ENCODE measurements at regions not wholly inside any gene's neighbourhood (a gene's known extent, or its start where the extent isn't known, plus 50 kb on each side); places are given as distances from the start of the nearest gene placed in this dataset.

DNA sequence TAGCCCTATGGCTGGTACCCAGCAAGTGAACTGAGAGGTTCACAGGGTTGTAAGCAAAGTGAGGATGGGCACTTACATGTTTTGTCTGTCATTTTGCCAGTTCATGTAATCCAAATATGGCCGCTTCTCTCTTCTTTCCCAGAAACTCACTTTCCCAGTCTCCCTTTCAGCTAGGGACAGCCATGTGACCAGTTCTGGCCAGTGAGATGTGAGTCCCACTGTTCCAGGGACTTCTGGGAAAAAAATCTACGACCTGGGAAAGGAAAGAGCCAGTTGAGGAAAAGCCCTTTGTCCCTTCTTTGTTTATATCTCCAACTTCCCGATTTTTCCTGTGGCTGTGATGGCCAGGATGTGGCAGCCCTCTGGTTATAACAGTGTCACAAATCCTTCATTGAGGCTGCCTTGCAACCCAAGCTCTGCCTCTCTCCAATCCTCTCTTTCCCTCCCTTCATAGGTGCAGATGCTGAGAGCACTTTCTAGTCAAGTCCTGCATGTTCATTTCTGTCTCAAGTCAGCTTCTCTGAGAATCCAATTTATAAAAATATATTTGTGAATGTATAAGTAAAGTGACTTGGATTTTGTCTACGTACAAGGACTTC is 148.6 kb upstream of the ZFP64 start:
- DNase-seq (ENCODE audit: extremely low read depth, low read depth): no peak
- H3K4me3 ChIP-seq (replicated peaks; ENCODE audit: low read depth, low read length): no peak overlapping the region
- TF ChIP-seq, protein P1, sequence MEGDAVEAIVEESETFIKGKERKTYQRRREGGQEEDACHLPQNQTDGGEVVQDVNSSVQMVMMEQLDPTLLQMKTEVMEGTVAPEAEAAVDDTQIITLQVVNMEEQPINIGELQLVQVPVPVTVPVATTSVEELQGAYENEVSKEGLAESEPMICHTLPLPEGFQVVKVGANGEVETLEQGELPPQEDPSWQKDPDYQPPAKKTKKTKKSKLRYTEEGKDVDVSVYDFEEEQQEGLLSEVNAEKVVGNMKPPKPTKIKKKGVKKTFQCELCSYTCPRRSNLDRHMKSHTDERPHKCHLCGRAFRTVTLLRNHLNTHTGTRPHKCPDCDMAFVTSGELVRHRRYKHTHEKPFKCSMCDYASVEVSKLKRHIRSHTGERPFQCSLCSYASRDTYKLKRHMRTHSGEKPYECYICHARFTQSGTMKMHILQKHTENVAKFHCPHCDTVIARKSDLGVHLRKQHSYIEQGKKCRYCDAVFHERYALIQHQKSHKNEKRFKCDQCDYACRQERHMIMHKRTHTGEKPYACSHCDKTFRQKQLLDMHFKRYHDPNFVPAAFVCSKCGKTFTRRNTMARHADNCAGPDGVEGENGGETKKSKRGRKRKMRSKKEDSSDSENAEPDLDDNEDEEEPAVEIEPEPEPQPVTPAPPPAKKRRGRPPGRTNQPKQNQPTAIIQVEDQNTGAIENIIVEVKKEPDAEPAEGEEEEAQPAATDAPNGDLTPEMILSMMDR (IDR thresholded peaks at IDR 0.05; ENCODE audit: low read depth, low read length, missing control alignments): no peak

DNA sequence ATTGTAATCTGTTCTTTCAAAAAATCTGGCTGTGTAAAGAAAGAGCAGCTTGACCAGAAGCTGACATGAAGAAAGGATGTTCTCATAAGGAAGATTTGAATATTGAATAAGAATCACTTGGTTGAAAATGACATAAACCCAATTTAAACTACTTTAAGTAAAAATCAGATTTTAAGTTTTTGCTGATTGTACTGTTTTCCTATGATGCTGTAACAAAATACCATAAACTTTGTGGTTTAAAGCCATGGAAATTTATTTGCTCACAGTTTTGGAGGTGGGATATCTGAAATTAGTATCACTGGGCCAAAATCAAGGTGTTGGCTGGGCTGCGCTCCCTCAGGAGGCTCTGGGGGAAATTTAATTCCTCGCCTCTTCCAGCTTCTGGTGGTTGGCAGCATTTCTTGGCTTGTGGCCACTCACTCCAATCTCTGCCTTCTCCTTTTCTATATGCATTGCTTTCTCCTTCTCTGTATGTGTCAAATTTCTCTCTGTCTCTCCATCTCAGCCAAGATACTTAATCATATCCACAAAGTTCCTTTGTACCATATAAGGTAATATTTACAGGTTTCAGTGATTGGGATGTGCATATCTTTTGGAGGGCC is 141.2 kb upstream of the ZFP64 start:
- no peak overlapping the region for H3K4me3 ChIP-seq (replicated peaks; ENCODE audit: low read depth, low read length)
- TF ChIP-seq, protein P1 (IDR thresholded peaks at IDR 0.05; ENCODE audit: low read depth, low read length, missing control alignments): no peak
- DNase-seq (ENCODE audit: extremely low read depth, low read depth): no peak

DNA sequence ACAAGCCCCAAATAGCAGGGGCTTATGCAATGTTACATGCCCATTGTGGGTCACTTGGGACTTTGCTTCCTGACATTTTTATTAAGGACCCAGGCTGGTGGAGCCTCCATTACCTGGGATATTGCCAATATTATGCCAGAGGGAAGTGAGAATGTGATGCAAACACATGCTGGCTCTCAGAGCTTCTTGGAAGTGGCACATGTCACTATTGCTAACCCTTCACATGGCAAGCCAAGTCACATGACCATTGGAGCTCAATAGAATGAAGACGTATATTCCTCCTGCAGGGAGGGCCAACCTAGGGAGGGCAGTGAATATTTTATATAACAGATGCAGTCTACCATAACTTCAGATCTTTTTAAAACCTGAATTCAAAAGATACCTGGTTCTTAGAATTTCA is 140.7 kb upstream of the ZFP64 start:
- TF ChIP-seq, protein P1 (IDR thresholded peaks at IDR 0.05; ENCODE audit: low read depth, low read length, missing control alignments): no peak
- no peak overlapping the region for H3K4me3 ChIP-seq (replicated peaks; ENCODE audit: low read depth, low read length)
- no peak for DNase-seq (ENCODE audit: extremely low read depth, low read depth)

DNA sequence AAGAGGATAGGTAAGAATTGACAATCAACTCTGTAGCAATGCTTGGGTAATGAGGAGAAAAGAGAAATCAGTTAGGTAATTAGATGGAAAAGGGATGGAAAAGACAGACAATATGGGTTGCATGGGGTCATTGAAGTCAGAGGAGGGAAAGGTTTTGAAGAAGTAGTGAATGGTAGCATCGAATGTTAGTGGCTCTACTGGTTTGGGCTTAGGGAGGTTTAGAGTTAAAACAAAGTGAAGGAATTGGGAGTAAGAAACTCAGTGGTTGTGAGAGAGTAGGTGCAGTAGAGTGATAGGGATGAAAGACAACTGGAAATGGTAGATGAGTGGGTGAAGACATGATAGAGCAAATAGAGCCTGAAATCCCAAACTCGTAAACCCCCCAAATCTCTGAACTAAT is 140.1 kb upstream of the ZFP64 start:
- DNase-seq (ENCODE audit: extremely low read depth, low read depth): no peak
- TF ChIP-seq, protein P1 (IDR thresholded peaks at IDR 0.05; ENCODE audit: low read depth, low read length, missing control alignments): no peak
- H3K4me3 ChIP-seq (replicated peaks; ENCODE audit: low read depth, low read length): no peak overlapping the region

DNA sequence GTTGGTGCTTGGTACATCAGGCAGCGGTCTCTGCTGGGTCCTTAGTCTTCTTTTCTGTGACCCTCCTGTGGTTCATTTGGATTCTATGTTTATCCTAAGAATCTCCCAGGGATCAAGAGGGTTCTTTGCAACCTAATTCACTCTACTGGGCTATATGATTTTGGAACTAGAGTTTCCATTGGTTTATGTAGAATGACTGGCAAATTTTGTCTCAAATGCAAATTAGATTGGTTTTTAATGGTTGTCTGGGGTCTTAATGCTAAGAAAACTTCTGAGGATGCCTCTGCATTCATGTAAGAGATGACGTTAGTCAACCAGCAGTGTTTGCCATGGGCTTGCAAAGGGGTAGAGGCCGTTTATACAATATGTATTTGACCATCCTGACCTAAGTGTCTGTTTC is 129.8 kb upstream of the ZFP64 start:
- DNase-seq (ENCODE audit: extremely low read depth, low read depth): no peak
- no peak overlapping the region for H3K4me3 ChIP-seq (replicated peaks; ENCODE audit: low read depth, low read length)
- TF ChIP-seq, protein P1 (IDR thresholded peaks at IDR 0.05; ENCODE audit: low read depth, low read length, missing control alignments): no peak

DNA sequence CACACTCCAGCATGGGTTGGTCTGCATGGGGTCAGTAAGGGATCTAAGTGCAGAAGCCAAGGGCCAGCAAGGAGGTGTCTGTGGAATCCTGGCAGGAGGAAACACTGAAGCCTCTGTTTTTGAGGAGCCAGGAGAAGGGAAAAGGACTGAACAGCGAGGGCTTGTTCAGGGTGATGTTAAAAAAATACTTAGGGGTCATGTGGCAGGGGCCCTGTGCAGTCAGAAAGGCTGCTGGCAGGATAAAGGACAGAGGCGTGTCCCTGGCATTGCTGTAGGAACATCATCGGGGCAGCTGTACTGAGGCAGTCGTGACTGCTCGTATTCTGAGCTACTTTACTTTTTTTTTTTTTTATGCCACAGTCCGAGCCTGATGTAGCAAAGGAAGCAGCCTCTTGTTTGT is 127.1 kb upstream of the ZFP64 start:
- TF ChIP-seq, protein P1 (IDR thresholded peaks at IDR 0.05; ENCODE audit: low read depth, low read length, missing control alignments): no peak
- DNase-seq (ENCODE audit: extremely low read depth, low read depth): no peak
- no peak overlapping the region for H3K4me3 ChIP-seq (replicated peaks; ENCODE audit: low read depth, low read length)

Data from HFF-Myc (cell line).